Testis (tissue), 2 donors: ENCODE measurements at regions not wholly inside any gene's neighbourhood (a gene's known extent, or its start where the extent isn't known, plus 50 kb on each side); places are given as distances from the start of the nearest gene placed in this dataset.

Experiments
- DNase-seq: peaks from one replicate; pipeline ENCODE4 v3.0.0-alpha.2; 2019
- H3K27ac ChIP-seq, 2 donors: fragments of 200-600 bp; sonication (generic); one replicate each; pipeline ENCODE4 v1.5.1; 2019
- H3K27me3 ChIP-seq: fragments of 200-600 bp; sonication (generic); one replicate; pipeline ENCODE4 v1.5.1; 2019
- H3K36me3 ChIP-seq: fragments of 200-600 bp; sonication (generic); one replicate; pipeline ENCODE4 v1.5.1; 2017; ENCODE audit warnings: low read depth; ENCODE audit errors: missing control alignments
- H3K4me1 ChIP-seq: fragments of 200-600 bp; sonication (generic); one replicate; pipeline ENCODE4 v1.5.1; 2019
- H3K4me3 ChIP-seq, 2 donors: fragments of 200-600 bp; sonication (generic); one replicate each; pipeline ENCODE4 v1.5.1; 2017 to 2019
- H3K9me3 ChIP-seq: fragments of 200-600 bp; sonication (generic); one replicate; pipeline ENCODE4 v1.5.1; 2017
- CTCF ChIP-seq, 3 experiments: fragments of 450-650 bp in 2 of 3; fragments of 200-600 bp in 1 of 3; sonication (generic) in 1 of 3; IDR thresholded peaks; one replicate each; pipeline ENCODE4 v1.5.1; 2016 to 2019; ENCODE audit warnings: antibody characterized with exemption in 3 of 3, mild to moderate bottlenecking in 2 of 3, moderate library complexity in 1 of 3
- POLR2A ChIP-seq: fragments of 450-650 bp; IDR thresholded peaks from one replicate; pipeline ENCODE4 v1.6.1; 2017; ENCODE audit warnings: antibody characterized with exemption, mild to moderate bottlenecking, moderate library complexity
- WGBS, 2 donors: methylation state at CpG; one replicate each; pipeline ENCODE4 v1.1.5; 2018; 5-methylcytosine and 5-hydroxymethylcytosine counted together
- intact Hi-C: fragments of 100-400 bp; cut with DNase I; formaldehyde crosslinking; loops from one replicate; pipeline ENCODE4 v1.15.1; 2023; ENCODE audit warnings: low total_unique reads

- WGBS, 2 donors, result 77% methylated on average over 4 to 8 of the region's 8 CpGs
Measured at GRCh38 chr20:57060407-57061050, 205.9 kb downstream of the BMP7 start.

GRCh38 chr20:57061051-57061900, 205.2 kb downstream of the BMP7 start:
- Histone ChIP-seq H3K27ac (no peak overlapping the region), H3K36me3 (no peaks in the 10 kb centered on the region), H3K27me3 (no peaks in the 10 kb centered on the region), H3K4me3 (no peak overlapping the region), H3K4me1 (no peaks in the 10 kb centered on the region), H3K9me3 (no peaks in the 10 kb centered on the region)
- TF ChIP-seq POLR2A (no peak), CTCF (IDR thresholded peaks at IDR 0.05) (no peak)
- 46 to 55% methylated on average over 14 of the region's 14 CpGs for WGBS, 2 donors
- no peak for DNase-seq
- intact Hi-C loops, result no loop called here

More at GRCh38 chr20:57060407-57061050, 205.9 kb downstream of the BMP7 start:
- H3K9me3 ChIP-seq, result no peaks in the 10 kb centered on the region
- intact Hi-C loops, result no loop called here
- no peaks in the 10 kb centered on the region for H3K27me3 ChIP-seq
- H3K27ac ChIP-seq, result no peak overlapping the region
- TF ChIP-seq CTCF (IDR thresholded peaks at IDR 0.05) (no peak), POLR2A (no peak)
- no peaks in the 10 kb centered on the region for H3K4me1 ChIP-seq
- no peaks in the 10 kb centered on the region for H3K36me3 ChIP-seq
- H3K4me3 ChIP-seq, result no peak overlapping the region
- no peak for DNase-seq

- Histone ChIP-seq H3K27me3 (no peaks in the 10 kb centered on the region), H3K36me3 (no peaks in the 10 kb centered on the region), H3K9me3 (no peaks in the 10 kb centered on the region), H3K27ac (no peak overlapping the region), H3K4me1 (no peaks in the 10 kb centered on the region), H3K4me3 (no peak overlapping the region)
- no peak for DNase-seq
- TF ChIP-seq CTCF (IDR thresholded peaks at IDR 0.05), result no peak
- no peak for TF ChIP-seq POLR2A
- intact Hi-C loops, result no loop called here
- WGBS, 2 donors, result 80 to 91% methylated on average over 4 of the region's 4 CpGs
Measured at GRCh38 chr20:57062241-57062640, 204.2 kb downstream of the BMP7 start.

- intact Hi-C loops, result no loop called here
- no peak for DNase-seq
- Histone ChIP-seq H3K36me3 (no peaks in the 10 kb centered on the region), H3K27me3 (no peaks in the 10 kb centered on the region), H3K4me1 (no peaks in the 10 kb centered on the region), H3K27ac (no peak overlapping the region), H3K9me3 (no peaks in the 10 kb centered on the region), H3K4me3 (no peak overlapping the region)
- no peak for TF ChIP-seq CTCF (IDR thresholded peaks at IDR 0.05)
- TF ChIP-seq POLR2A, result no peak
- WGBS, 2 donors, result 80 to 81% methylated on average over 8 of the region's 8 CpGs
Measured at GRCh38 chr20:57062696-57063270, 203.7 kb downstream of the BMP7 start.
